ENCODE measurements at regions not wholly inside any gene's neighbourhood (a gene's known extent, or its start where the extent isn't known, plus 50 kb on each side); places are given as distances from the start of the nearest gene placed in this dataset.
"Not testable (repeated sequence)": the region's sequence is repeated elsewhere in the genome, so short reads cannot be mapped to it uniquely, and the experiment has no call there.

DNA sequence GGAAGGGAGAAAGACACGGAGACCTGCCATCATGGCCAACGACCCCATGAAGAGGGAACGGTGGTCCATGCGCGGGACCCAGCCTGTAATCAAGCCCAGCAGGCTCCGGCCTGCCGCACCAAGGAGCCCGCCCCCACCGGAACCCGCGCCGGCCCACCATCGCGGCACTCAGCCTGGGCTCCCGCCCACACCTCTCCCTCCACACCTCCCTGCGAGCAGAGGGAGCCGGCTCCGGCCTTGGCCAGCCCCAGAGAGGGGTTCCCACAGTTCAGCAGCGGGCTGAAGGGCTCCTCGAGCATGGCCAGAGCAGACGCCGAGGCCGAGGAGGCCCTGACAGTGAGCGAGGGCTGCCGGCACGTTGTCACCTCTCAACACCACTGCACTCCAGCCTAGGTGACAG lies 1302.8 kb upstream of the CNTN5 start:
- no peak for DNase-seq

DNA sequence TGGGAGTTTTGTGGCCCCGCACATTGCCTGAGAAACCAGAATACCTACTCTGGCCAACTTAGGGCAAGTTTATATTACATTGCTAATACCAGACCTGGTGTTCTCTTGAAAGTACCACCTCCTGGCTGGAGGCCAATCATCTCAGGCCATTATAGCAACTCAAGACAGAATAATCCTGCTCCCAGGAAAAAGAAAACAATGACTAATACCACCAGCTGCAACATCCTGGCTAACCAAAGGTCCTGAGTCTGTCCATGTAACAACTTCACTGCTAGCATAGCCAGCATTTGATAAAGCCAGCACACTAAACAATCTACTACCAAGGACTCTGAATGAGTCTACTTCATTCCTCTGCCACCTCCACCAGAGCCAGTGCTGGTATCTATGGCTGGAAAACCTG lies 1298.7 kb upstream of the CNTN5 start:
- DNase-seq: no peak

DNA sequence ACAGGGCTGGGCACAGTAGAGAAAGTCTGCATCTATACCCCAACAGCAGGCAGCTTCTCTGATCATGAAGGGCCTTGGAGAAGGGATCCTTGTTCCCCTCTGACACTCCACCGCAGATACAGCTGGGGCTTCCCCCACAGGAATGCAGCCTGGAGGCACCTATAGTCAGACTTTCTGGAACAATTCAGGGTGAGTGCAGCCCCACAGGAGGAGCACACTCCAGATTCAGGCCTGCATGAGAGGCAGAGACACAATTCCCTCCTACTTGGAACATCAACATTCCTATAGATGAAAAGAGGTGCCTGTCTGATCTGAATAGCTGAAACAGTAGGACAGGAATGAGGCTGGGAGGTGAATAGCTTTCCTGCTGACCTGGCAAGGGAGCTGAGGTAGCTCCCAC lies 1298.0 kb upstream of the CNTN5 start:
- DNase-seq: no peak

GRCh38 chr11:97729546-97730272 lies 1291.0 kb upstream of the CNTN5 start:
- DNase-seq: no peak

DNA sequence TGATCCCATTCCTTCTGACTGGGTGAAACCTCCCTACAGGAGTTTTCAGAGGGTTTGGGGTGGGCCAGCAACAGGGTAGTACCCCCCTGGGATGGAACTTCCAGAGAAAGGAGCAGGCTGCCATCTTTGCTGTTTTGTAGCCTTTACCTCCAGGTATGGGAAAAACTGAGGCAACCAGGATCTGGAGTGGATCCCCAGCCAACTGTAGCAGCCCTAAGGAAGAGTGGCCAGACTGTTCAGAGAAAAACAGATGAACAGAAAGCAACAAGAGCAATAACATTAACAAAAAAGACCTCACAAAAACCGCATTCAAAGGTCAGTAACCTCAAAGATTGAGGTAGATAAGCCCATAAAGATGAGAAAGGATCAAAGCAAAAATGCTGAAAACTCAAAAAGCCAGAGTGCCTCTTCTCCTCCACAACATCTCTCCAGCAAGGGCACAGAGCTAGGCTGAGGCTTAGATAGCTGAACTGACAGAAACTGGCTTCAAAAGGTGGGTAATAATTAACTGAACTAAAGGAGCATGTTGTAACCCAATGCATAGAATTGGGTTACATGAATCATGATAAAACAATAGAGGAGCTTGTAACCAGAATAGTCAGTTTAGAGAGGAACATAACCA lies 1288.6 kb upstream of the CNTN5 start:
- no peak for DNase-seq

GRCh38 chr11:97738751-97739150 lies 1282.0 kb upstream of the CNTN5 start:
- no peak for DNase-seq

- no peak for DNase-seq
Observed at GRCh38 chr11:97739932-97740800, 1280.6 kb upstream of the CNTN5 start.

DNA sequence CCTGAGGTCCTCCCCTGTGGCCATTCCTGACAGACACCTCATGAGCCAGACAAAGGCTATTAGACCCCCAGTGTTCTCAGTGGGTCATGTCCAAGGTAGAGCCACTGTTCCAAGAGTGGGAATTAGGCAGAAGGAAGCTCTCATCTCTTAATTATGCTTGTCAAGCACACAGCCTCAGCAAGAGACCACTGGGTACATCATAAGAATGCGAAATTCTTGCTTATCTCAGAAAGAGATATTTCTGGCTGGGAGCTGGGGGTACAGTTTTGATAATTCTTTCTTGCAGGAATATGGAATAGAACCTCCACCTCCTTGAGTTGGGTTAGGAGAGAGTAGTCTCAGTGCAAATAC lies 1280.0 kb upstream of the CNTN5 start:
- DNase-seq: no peak

GRCh38 chr11:97742717-97743116 lies 1278.0 kb upstream of the CNTN5 start:
- DNase-seq: no peak

DNA sequence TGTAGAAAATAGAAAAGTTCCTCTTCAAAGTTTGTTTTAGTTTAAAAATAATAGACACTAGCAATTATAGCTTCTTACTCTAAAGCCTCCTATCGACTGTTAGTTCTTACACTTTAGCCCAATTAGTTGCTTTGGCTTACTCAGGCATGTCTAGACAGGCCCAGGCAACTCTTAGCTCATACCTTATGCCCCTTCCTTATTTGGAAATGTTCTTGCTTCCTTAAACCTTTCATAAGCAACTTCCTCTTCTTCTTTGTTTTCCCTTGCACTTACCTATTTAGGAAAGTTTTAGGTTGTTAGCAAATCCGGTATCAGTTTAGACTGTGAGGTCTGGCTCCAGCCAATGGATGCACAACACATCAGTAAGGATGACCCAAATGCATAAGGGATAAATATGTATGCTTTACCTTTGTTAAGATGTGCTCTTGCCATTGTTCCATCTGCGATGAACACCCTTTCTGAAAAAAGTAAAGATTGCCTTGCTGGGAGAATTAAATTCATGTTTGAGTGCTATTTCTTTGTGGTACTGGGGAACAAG lies 1277.5 kb upstream of the CNTN5 start:
- no peak for DNase-seq

DNA sequence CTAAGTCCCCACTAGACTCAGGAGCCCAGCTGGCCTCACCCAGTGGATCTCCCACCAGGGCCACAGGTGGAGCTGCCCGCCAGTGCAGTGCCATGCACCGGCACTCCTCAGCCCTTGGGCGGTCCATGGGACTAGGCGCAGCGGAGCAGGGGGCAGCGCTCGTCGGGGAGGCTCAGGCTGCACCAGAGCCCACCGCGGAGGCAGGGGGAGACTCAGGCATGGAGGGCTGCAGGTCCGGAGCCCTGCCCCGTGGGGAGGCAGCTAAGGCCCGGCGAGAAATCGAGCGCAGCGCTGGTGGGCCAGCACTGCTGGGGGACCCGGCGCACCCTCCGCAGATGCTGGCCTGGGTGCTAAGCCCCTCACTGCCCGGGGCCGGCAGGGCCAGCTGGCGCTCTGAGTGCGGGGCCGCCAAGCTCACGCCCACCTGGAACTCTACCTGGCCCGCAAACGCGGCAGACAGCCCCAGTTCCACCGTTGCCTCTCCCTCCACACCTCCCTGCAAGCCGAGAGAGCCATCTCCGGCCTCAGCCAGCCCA lies 1275.2 kb upstream of the CNTN5 start:
- DNase-seq: no peak

GRCh38 chr11:97746818-97747217 lies 1273.9 kb upstream of the CNTN5 start:
- no peak for DNase-seq

- no peak for DNase-seq
Observed at GRCh38 chr11:97751405-97751804, 1269.3 kb upstream of the CNTN5 start.

DNA sequence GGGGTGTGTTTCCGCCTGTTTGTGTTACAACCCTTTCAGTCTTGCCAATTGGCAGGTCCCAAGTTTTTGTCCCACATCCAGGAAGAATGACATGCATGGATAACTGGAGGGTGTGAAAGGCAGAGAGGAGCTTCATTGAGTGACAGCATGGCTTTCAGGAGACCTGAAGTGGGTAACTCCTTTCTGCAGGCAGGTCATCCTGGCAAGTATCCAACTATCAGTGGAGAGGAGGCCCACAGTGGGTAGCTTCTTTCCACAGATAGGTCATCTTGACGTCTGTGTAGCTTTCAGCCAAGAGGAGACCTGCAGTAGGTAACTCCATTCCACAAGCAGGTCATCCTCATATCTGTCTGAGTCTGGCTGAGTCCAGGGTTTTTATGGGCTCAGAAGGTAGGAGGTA lies 1268.8 kb upstream of the CNTN5 start:
- no peak for DNase-seq

- no peak for DNase-seq
Observed at GRCh38 chr11:97754976-97755375, 1265.8 kb upstream of the CNTN5 start.

DNA sequence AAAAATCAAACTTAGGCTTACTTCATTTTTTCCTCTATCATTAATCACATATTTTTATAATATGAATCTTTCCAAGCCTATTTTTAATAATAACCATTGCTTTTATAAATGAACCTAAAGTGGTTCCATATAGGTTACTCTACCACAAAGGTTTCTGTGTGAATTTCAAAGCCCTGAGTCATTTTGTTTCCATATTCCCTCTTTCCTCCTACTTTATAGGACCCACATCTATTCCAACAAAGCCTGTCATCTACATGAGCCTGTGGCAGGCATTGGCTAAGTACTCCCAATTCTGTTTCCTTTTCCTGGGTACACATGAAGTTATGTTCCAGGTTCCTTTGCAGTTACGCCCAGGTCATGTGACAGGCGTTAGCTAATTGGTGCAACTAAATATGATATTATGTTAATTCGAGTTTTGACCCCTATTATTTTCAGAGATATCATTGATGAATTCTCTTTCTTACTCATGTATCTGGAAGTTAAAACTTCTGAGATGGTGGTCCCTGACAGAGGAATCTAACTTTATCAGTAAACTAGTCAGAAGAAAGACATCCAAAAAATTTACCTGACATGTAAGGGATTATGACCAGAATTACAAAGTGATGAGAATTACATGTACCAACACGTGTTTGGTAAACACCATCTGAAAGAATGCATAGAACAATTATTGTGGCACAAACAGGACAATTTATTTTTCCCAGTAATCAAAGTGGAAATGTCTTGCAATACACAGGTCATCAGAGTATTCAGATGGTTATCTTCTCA lies 1264.0 kb upstream of the CNTN5 start:
- no peak for DNase-seq

DNA sequence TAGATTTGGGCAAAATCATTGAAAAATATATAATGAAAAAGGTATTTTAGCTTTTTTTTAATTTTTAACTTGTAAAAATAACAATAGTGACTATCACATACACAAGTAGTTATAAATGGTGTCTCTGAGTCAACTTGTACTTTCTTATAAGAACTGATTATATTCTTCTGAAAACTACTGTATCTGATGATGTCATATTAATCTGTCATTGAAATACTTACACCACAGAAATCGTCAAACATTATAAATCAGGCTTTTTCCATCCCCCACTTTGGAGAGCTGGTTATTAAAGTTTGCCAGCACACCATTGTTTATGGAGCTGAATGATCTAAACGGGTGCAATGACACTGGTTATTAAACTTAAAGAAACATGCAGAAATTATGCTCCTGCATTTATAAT lies 1259.6 kb upstream of the CNTN5 start:
- no peak for DNase-seq

DNA sequence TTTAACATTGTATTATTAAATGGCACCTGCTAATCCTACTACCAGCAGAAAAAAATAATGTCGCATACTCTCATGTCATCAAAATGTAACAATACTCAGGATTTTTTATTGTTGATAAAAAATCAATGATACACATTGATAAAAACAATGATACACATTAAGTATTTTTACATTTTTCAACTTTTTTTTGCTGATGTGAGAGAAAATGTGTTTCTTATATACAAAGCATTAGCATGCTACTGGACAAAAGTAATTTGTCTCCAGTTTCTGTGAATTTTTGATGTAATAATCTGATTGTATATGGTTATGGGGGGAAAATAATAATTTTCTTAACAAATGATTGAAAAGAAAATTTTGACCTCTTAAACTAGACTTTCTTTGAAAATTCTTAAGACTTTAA lies 1256.6 kb upstream of the CNTN5 start:
- no peak for DNase-seq

DNA sequence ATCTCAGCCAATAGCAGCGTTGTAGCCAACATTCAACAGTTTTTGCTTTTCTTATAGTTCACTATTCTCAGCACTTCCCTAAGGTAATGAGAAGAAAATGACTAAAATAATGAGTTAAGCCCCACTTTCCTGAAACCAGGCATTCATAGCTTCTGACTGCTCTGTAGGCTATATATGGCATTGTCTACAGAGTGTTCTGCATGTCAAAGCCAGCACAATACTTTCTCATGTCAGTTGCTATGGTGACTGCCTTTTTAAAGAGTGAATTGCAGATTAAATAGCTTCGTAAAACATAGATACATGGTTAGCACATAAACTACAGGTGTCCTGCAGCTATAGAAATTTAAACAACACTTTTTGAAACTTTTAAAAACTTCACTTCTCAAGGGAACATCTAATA lies 1256.1 kb upstream of the CNTN5 start:
- DNase-seq: no peak

DNA sequence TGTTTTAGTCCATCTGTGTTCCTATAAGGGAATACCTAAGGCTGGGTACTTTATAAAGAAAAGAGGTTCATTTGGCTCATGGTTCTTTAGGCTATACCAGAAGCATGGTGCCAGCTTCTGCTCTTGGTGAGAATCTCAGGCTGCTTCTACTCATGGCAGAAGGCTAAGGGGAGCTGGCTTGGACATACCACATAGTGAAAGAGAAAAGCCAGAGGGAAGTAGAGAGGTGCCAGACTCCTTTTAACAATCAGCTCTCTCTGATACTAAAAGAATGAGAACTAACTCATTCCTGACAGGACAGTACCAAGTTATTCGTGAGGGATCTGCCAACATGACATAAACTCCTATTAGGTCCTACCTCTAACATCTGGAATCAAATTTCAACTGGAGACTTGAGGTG lies 1250.2 kb upstream of the CNTN5 start:
- no peak for DNase-seq

- DNase-seq: no peak
Observed at GRCh38 chr11:97772705-97773104, 1248.0 kb upstream of the CNTN5 start.

DNA sequence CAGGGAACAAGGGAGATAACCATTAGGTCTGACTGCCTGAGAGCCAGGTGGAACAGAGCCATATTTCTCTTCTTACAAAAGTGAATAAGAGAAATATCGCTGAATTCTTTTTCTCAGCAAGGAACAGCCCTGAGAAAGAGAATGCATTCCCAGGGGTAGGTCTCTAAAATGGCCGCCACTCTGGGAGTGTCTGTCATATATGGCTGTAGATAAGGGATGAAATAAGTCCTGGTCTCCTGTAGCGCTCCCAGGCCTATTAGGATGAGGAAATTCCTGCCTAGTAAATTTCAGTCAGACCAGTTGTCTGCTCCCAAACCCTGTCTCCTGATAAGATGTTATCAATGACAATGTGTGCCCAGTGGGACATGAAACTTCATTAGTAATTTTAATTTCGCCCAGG lies 1236.4 kb upstream of the CNTN5 start:
- not testable (repeated sequence) for DNase-seq

- DNase-seq: no peak
Observed at GRCh38 chr11:97786961-97787360, 1233.8 kb upstream of the CNTN5 start.

Data from T-helper 1 cell (primary cell).